Endodermal cell (in vitro differentiated cells): ENCODE measurements at regions not wholly inside any gene's neighbourhood (a gene's known extent, or its start where the extent isn't known, plus 50 kb on each side); places are given as distances from the start of the nearest gene placed in this dataset.

Experiments used
- DNase-seq: peaks from one replicate; pipeline ENCODE4 v3.0.0-alpha.2; 2017
- H3K27ac ChIP-seq: 2 replicates; pipeline ENCODE4 v1.5.1; 2013; ENCODE audit warnings: mild to moderate bottlenecking, low read depth, low read length, moderate library complexity
- H3K27me3 ChIP-seq: 2 replicates; pipeline ENCODE4 v1.6.1; 2013; ENCODE audit warnings: mild to moderate bottlenecking, low read length, moderate library complexity; ENCODE audit not compliant: insufficient read depth, control insufficient read depth, poor library complexity, severe bottlenecking
- H3K36me3 ChIP-seq: 2 replicates; pipeline ENCODE4 v1.7.0; 2013; ENCODE audit warnings: mild to moderate bottlenecking, low read length, moderate library complexity; ENCODE audit not compliant: control insufficient read depth, insufficient read depth
- H3K4me1 ChIP-seq: one replicate; pipeline ENCODE4 v1.7.0; 2013; ENCODE audit warnings: low read length; ENCODE audit not compliant: control insufficient read depth, insufficient read depth
- H3K4me3 ChIP-seq: 2 replicates; pipeline ENCODE4 v1.5.1; 2013; ENCODE audit warnings: mild to moderate bottlenecking, low read length, moderate library complexity
- H3K9ac ChIP-seq: 2 replicates; pipeline ENCODE4 v1.6.1; 2013; ENCODE audit warnings: mild to moderate bottlenecking, low read length, moderate library complexity; ENCODE audit not compliant: poor library complexity, severe bottlenecking; ENCODE audit errors: extremely low read depth
- H3K9me3 ChIP-seq: 2 replicates; pipeline ENCODE4 v1.6.1; 2013; ENCODE audit warnings: mild to moderate bottlenecking, low read length, moderate library complexity; ENCODE audit not compliant: control insufficient read depth
- H3K27ac Mint-ChIP-seq: 2 replicates; pipeline ENCODE4 v1.8.0; 2020; ENCODE audit warnings: mixed read lengths
- H3K27me3 Mint-ChIP-seq: 2 replicates; pipeline ENCODE4 v1.8.0; 2021; ENCODE audit warnings: mild to moderate bottlenecking, mixed read lengths; ENCODE audit not compliant: insufficient read depth
- H3K36me3 Mint-ChIP-seq: 2 replicates; pipeline ENCODE4 v1.8.0; 2020; ENCODE audit warnings: low read depth, mixed read lengths
- H3K4me1 Mint-ChIP-seq: 2 replicates; pipeline ENCODE4 v1.8.0; 2020; ENCODE audit warnings: mixed read lengths
- H3K4me3 Mint-ChIP-seq: 2 replicates; pipeline ENCODE4 v1.8.0; 2020; ENCODE audit warnings: mild to moderate bottlenecking, moderate library complexity, mixed read lengths
- H3K9me3 Mint-ChIP-seq: 2 replicates; pipeline ENCODE4 v1.8.0; 2020; ENCODE audit warnings: mild to moderate bottlenecking, mixed read lengths
- CTCF ChIP-seq: fragments of 200-600 bp; sonication (generic); conservative IDR thresholded peaks from 2 replicates; pipeline ENCODE4 v1.5.0; 2021; ENCODE audit warnings: antibody characterized with exemption, mild to moderate bottlenecking
- WGBS, 2 experiments: methylation state at CpG; one replicate each; pipeline versions ENCODE4 v1.1.5 to v1.1.7; 2013; ENCODE audit warnings: missing lambda C conversion rate in 2 of 2, mixed read lengths in 1 of 2; ENCODE audit not compliant: insufficient coverage in 1 of 2, insufficient read length in 1 of 2; 5-methylcytosine and 5-hydroxymethylcytosine counted together

DNA sequence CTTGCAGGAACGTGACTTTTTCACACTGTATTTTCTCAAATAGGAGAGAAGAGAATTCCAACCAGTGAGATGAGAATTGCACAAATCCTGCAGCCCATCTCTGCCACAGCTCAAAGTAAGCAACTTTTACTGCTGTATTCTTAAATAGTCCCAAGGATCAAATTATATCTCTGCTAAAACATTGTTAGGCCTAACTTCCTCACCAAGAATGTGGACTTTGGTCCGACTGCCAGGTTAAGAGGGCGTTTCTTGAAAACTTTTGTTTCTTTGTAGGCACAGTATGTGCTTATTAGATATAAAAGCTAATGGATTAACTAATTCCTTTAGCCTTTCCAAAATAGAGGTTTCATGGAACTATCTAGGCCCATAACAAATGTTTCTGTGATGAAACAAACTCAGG lies 61.4 kb upstream of the IFNG-AS1 start:
- H3K36me3 ChIP-seq: no peaks in the 10 kb centered on the region
- WGBS, 2 experiments: 98 to 100% methylated on average over 1 to 3 of the region's 3 CpGs
- no peaks in the 10 kb centered on the region for H3K27me3 ChIP-seq
- no peak for DNase-seq
- H3K27ac ChIP-seq: no peak overlapping the region
- Mint-ChIP-seq H3K36me3 (no peaks in the 10 kb centered on the region), H3K27me3 (no peaks in the 10 kb centered on the region), H3K4me1 (peaks cover 28% of the 10 kb centered on the region), H3K27ac (no peak overlapping the region), H3K9me3 (no peaks in the 10 kb centered on the region), H3K4me3 (no peak overlapping the region)
- no peak overlapping the region for H3K4me3 ChIP-seq
- no peak overlapping the region for H3K9ac ChIP-seq
- H3K4me1 ChIP-seq: peaks cover 6% of the 10 kb centered on the region
- TF ChIP-seq CTCF: no peak
- no peaks in the 10 kb centered on the region for H3K9me3 ChIP-seq

- Mint-ChIP-seq H3K4me3 (no peak overlapping the region), H3K27ac (no peak overlapping the region), H3K27me3 (no peaks in the 10 kb centered on the region), H3K36me3 (no peaks in the 10 kb centered on the region), H3K9me3 (no peaks in the 10 kb centered on the region), H3K4me1 (peaks cover 18% of the 10 kb centered on the region)
- no peak overlapping the region for H3K27ac ChIP-seq
- TF ChIP-seq CTCF: no peak
- no peaks in the 10 kb centered on the region for H3K9me3 ChIP-seq
- no peak overlapping the region for H3K4me3 ChIP-seq
- WGBS, 2 experiments: 72 to 86% methylated on average over 3 of the region's 3 CpGs
- no peaks in the 10 kb centered on the region for H3K27me3 ChIP-seq
- no peaks in the 10 kb centered on the region for H3K4me1 ChIP-seq
- H3K9ac ChIP-seq: no peak overlapping the region
- DNase-seq: no peak
- no peaks in the 10 kb centered on the region for H3K36me3 ChIP-seq
Observed at GRCh38 chr12:67928621-67929383, 60.4 kb upstream of the IFNG-AS1 start.

- H3K27me3 Mint-ChIP-seq: no peaks in the 10 kb centered on the region
- DNase-seq: no peak
- no peaks in the 10 kb centered on the region for H3K4me1 ChIP-seq
- no peak overlapping the region for H3K9ac ChIP-seq
- no peak overlapping the region for H3K4me3 ChIP-seq
- no peaks in the 10 kb centered on the region for H3K27me3 ChIP-seq
- H3K36me3 ChIP-seq: no peaks in the 10 kb centered on the region
- no peaks in the 10 kb centered on the region for H3K9me3 Mint-ChIP-seq
- no peaks in the 10 kb centered on the region for H3K36me3 Mint-ChIP-seq
- H3K27ac Mint-ChIP-seq: no peak overlapping the region
- no peaks in the 10 kb centered on the region for H3K9me3 ChIP-seq
- peak; percentile 11 for TF ChIP-seq CTCF
- H3K4me1 Mint-ChIP-seq: peaks cover 13% of the 10 kb centered on the region
- WGBS, 2 experiments: 95 to 100% methylated on average over 1 to 2 of the region's 2 CpGs
- H3K4me3 Mint-ChIP-seq: no peak overlapping the region
- H3K27ac ChIP-seq: no peak overlapping the region
Observed at GRCh38 chr12:67929384-67929772, 59.9 kb upstream of the IFNG-AS1 start.
